ENCODE measurements at regions not wholly inside any gene's neighbourhood (a gene's known extent, or its start where the extent isn't known, plus 50 kb on each side); places are given as distances from the start of the nearest gene placed in this dataset.

DNA sequence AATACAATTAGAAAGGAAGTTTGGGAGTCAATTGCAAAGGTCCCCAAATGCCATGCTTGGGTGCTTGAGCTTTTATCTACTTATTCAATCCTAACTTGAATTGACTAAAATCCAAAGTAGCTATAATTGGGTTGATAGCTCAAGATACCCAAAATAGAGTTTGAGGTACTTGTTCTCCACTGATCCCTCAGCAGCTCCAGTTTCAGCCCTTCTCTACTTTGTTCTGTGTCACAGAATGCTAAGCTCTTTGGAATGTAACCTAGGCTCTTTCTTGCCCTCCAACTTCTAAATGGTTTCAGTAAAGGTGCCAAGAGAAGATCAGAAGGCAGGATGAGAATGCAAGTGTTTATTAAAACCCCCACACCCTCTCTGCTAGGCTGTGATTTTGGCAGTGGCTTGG, 251.4 kb upstream of the CLEC14A start (continued):
- TF ChIP-seq AR (CRISPR knock-in tag; IDR thresholded peaks at IDR 0.05): no peak
- TF ChIP-seq, protein P1, sequence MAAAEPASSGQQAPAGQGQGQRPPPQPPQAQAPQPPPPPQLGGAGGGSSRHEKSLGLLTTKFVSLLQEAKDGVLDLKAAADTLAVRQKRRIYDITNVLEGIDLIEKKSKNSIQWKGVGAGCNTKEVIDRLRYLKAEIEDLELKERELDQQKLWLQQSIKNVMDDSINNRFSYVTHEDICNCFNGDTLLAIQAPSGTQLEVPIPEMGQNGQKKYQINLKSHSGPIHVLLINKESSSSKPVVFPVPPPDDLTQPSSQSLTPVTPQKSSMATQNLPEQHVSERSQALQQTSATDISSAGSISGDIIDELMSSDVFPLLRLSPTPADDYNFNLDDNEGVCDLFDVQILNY (CRISPR knock-in tag; IDR thresholded peaks at IDR 0.05): no peak
- TF ChIP-seq, protein P2, sequence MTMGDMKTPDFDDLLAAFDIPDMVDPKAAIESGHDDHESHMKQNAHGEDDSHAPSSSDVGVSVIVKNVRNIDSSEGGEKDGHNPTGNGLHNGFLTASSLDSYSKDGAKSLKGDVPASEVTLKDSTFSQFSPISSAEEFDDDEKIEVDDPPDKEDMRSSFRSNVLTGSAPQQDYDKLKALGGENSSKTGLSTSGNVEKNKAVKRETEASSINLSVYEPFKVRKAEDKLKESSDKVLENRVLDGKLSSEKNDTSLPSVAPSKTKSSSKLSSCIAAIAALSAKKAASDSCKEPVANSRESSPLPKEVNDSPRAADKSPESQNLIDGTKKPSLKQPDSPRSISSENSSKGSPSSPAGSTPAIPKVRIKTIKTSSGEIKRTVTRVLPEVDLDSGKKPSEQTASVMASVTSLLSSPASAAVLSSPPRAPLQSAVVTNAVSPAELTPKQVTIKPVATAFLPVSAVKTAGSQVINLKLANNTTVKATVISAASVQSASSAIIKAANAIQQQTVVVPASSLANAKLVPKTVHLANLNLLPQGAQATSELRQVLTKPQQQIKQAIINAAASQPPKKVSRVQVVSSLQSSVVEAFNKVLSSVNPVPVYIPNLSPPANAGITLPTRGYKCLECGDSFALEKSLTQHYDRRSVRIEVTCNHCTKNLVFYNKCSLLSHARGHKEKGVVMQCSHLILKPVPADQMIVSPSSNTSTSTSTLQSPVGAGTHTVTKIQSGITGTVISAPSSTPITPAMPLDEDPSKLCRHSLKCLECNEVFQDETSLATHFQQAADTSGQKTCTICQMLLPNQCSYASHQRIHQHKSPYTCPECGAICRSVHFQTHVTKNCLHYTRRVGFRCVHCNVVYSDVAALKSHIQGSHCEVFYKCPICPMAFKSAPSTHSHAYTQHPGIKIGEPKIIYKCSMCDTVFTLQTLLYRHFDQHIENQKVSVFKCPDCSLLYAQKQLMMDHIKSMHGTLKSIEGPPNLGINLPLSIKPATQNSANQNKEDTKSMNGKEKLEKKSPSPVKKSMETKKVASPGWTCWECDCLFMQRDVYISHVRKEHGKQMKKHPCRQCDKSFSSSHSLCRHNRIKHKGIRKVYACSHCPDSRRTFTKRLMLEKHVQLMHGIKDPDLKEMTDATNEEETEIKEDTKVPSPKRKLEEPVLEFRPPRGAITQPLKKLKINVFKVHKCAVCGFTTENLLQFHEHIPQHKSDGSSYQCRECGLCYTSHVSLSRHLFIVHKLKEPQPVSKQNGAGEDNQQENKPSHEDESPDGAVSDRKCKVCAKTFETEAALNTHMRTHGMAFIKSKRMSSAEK (CRISPR knock-in tag; IDR thresholded peaks at IDR 0.05; ENCODE audit: borderline replicate concordance): no peak
- no peak for TF ChIP-seq PRRX2 (CRISPR knock-in tag; IDR thresholded peaks at IDR 0.05)
- TF ChIP-seq RELA (CRISPR knock-in tag; IDR thresholded peaks at IDR 0.05; ENCODE audit: borderline replicate concordance): no peak
- TF ChIP-seq, protein P3, sequence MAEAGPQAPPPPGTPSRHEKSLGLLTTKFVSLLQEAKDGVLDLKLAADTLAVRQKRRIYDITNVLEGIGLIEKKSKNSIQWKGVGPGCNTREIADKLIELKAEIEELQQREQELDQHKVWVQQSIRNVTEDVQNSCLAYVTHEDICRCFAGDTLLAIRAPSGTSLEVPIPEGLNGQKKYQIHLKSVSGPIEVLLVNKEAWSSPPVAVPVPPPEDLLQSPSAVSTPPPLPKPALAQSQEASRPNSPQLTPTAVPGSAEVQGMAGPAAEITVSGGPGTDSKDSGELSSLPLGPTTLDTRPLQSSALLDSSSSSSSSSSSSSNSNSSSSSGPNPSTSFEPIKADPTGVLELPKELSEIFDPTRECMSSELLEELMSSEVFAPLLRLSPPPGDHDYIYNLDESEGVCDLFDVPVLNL (CRISPR knock-in tag; IDR thresholded peaks at IDR 0.05; ENCODE audit: borderline replicate concordance, low read depth): no peak
- no peak for TF ChIP-seq SOX15 (CRISPR knock-in tag; IDR thresholded peaks at IDR 0.05)
- TF ChIP-seq NFATC4 (CRISPR knock-in tag; IDR thresholded peaks at IDR 0.05): no peak
- TF ChIP-seq, protein P4, sequence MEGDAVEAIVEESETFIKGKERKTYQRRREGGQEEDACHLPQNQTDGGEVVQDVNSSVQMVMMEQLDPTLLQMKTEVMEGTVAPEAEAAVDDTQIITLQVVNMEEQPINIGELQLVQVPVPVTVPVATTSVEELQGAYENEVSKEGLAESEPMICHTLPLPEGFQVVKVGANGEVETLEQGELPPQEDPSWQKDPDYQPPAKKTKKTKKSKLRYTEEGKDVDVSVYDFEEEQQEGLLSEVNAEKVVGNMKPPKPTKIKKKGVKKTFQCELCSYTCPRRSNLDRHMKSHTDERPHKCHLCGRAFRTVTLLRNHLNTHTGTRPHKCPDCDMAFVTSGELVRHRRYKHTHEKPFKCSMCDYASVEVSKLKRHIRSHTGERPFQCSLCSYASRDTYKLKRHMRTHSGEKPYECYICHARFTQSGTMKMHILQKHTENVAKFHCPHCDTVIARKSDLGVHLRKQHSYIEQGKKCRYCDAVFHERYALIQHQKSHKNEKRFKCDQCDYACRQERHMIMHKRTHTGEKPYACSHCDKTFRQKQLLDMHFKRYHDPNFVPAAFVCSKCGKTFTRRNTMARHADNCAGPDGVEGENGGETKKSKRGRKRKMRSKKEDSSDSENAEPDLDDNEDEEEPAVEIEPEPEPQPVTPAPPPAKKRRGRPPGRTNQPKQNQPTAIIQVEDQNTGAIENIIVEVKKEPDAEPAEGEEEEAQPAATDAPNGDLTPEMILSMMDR (IDR thresholded peaks at IDR 0.05): no peak
- no peak for TF ChIP-seq ZNF219 (CRISPR knock-in tag; IDR thresholded peaks at IDR 0.05; ENCODE audit: borderline replicate concordance)
- no peak for TF ChIP-seq ZNF423 (CRISPR knock-in tag; IDR thresholded peaks at IDR 0.05)

- H3K9me3 Mint-ChIP-seq: peaks cover 4% of the 10 kb centered on the region; the same call in 1 of the 2 replicates
- ChIA-PET POLR2A (no interaction called here), CTCF (no interaction called here)
- H3K27me3 Mint-ChIP-seq (ENCODE audit: low read depth): no peaks in the 10 kb centered on the region
- 0 out of 2 replicates have a peak, but pooled peaks cover 2% of the 10 kb centered on the region for H3K4me1 Mint-ChIP-seq
- DNase-seq (ENCODE audit: low spot score): no peak
- H3K27ac Mint-ChIP-seq: no peak overlapping the region
- no peaks in the 10 kb centered on the region for H3K36me3 Mint-ChIP-seq
- no peak overlapping the region for H3K4me3 Mint-ChIP-seq
- ATAC-seq: no peak
- no peak for TF ChIP-seq FOXJ3 (CRISPR knock-in tag; IDR thresholded peaks at IDR 0.05; ENCODE audit: borderline replicate concordance)
- no peak for TF ChIP-seq ZSCAN18 (CRISPR knock-in tag; IDR thresholded peaks at IDR 0.05)
- TF ChIP-seq ZNF512 (CRISPR knock-in tag; IDR thresholded peaks at IDR 0.05; ENCODE audit: borderline replicate concordance): no peak
- TF ChIP-seq, protein P1 (CRISPR knock-in tag; IDR thresholded peaks at IDR 0.05): no peak
- TF ChIP-seq MYBL2 (CRISPR knock-in tag; IDR thresholded peaks at IDR 0.05): no peak
- TF ChIP-seq, protein P5, sequence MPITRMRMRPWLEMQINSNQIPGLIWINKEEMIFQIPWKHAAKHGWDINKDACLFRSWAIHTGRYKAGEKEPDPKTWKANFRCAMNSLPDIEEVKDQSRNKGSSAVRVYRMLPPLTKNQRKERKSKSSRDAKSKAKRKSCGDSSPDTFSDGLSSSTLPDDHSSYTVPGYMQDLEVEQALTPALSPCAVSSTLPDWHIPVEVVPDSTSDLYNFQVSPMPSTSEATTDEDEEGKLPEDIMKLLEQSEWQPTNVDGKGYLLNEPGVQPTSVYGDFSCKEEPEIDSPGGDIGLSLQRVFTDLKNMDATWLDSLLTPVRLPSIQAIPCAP (CRISPR knock-in tag; IDR thresholded peaks at IDR 0.05): no peak
- TF ChIP-seq ZNF263 (CRISPR knock-in tag; IDR thresholded peaks at IDR 0.05; ENCODE audit: low read depth): no peak
- no peak for TF ChIP-seq EMX1 (CRISPR knock-in tag; IDR thresholded peaks at IDR 0.05)
These were observed 250.0 kb upstream of the CLEC14A start for GRCh38 chr14:38505973-38506249.

Measured in WTC11 (cell line).